Endothelial cell of umbilical vein (primary cell): ENCODE measurements at regions not wholly inside any gene's neighbourhood (a gene's known extent, or its start where the extent isn't known, plus 50 kb on each side); places are given as distances from the start of the nearest gene placed in this dataset.

Experiments used
- BruUV-seq: library from RNA; stranded (reverse); fragments of 400-500 nt; replicated peaks from 2 replicates; lab custom pipeline; 2021; lab: Mats Ljungman, UMichigan
- CTCF ChIA-PET: fragments of 300-600, 350-600 bp; sonication (Branson Sonifier 250); formaldehyde crosslinking; loops from one replicate; lab custom pipeline; 2021; ENCODE audit warnings: antibody characterized with exemption, inconsistent platforms; lab: Charles Lee
- POLR2A ChIA-PET: fragments of 300-600, 350-600 bp; sonication (Branson Sonifier 250); formaldehyde crosslinking; loops from one replicate; lab custom pipeline; 2021; ENCODE audit warnings: antibody characterized with exemption, inconsistent platforms; lab: Charles Lee
- DNase-seq: peaks from one replicate; pipeline ENCODE4 v3.0.0-alpha.2; 2011; ENCODE audit warnings: low read depth, low spot score
- FAIRE-seq: peaks from 2 replicates; lab custom pipeline; 2011; peaks lifted over from hg19 to GRCh38; lab: Jason Lieb, UNC
- H2AFZ ChIP-seq: 2 replicates; pipeline ENCODE4 v1.6.0; 2012; ENCODE audit warnings: low read depth, low read length, control low read depth, inconsistent platforms
- H3K27ac ChIP-seq: 2 replicates; pipeline ENCODE4 v1.5.1; 2011; ENCODE audit warnings: low read depth, mild to moderate bottlenecking, control low read depth, low read length, moderate library complexity; ENCODE audit not compliant: insufficient read depth
- H3K27me3 ChIP-seq, 2 experiments: 2 replicates each; pipeline versions ENCODE4 v1.6.0 to v1.6.1; 2011; ENCODE audit warnings: low read length in 2 of 2, mixed read lengths in 1 of 2; ENCODE audit not compliant: control insufficient read depth in 2 of 2, insufficient read depth in 2 of 2
- H3K36me3 ChIP-seq, 2 experiments: 2 replicates in 1 of 2; 3 replicates in 1 of 2; pipeline ENCODE4 v1.5.1; 2011; ENCODE audit warnings: low read length in 2 of 2, mild to moderate bottlenecking in 1 of 2, moderate library complexity in 1 of 2; ENCODE audit not compliant: control insufficient read depth in 2 of 2, insufficient read depth in 2 of 2; ENCODE audit errors: extremely low read depth in 1 of 2
- H3K4me1 ChIP-seq: 3 replicates; pipeline ENCODE4 v1.5.1; 2011; ENCODE audit warnings: mild to moderate bottlenecking, low read length; ENCODE audit not compliant: control insufficient read depth, insufficient read depth; ENCODE audit errors: extremely low read depth
- H3K4me2 ChIP-seq: 2 replicates; pipeline ENCODE4 v1.6.1; 2011; ENCODE audit warnings: low read length, control low read depth, mixed read lengths; ENCODE audit not compliant: insufficient read depth
- H3K4me3 ChIP-seq, 3 experiments: fragments of 200-600 bp in 1 of 3; sonication (generic), shearing (Covaris generic) in 1 of 3; replicated peaks in 1 of 3; 2 replicates each; pipeline ENCODE4 v1.5.1; 2011 to 2016; ENCODE audit warnings: control low read depth in 3 of 3, low read length in 3 of 3, mild to moderate bottlenecking in 2 of 3, inconsistent platforms in 1 of 3, low read depth in 1 of 3, moderate library complexity in 1 of 3; ENCODE audit not compliant: insufficient read depth in 1 of 3
- H3K79me2 ChIP-seq: 2 replicates; pipeline ENCODE4 v1.6.0; 2012; ENCODE audit warnings: low read length, inconsistent platforms; ENCODE audit not compliant: control insufficient read depth, insufficient read depth
- H3K9ac ChIP-seq: replicated peaks from 2 replicates; pipeline ENCODE3; 2011; ENCODE audit warnings: low read length, control low read depth; ENCODE audit not compliant: insufficient read depth; ENCODE audit errors: extremely low read depth
- H3K9me1 ChIP-seq: replicated peaks from 3 replicates; pipeline ENCODE4 v1.6.0; 2011; ENCODE audit warnings: mild to moderate bottlenecking, low read length; ENCODE audit not compliant: control insufficient read depth, insufficient read depth; ENCODE audit errors: extremely low read depth
- H3K9me3 ChIP-seq: replicated peaks from 2 replicates; pipeline ENCODE4 v1.5.1; 2012; ENCODE audit warnings: low read length, inconsistent platforms; ENCODE audit not compliant: control insufficient read depth, insufficient read depth
- H4K20me1 ChIP-seq: replicated peaks from 2 replicates; pipeline ENCODE3; 2011; ENCODE audit warnings: mild to moderate bottlenecking, low read length; ENCODE audit not compliant: control insufficient read depth, insufficient read depth; ENCODE audit errors: extremely low read depth
- CTCF ChIP-seq, 2 donors: IDR thresholded peaks; 1 replicate in 1 of 2; 2 replicates in 1 of 2; pipeline ENCODE4 v1.5.1; 2011; ENCODE audit warnings: low read length in 2 of 2, mild to moderate bottlenecking in 2 of 2, moderate library complexity in 2 of 2, control low read depth in 1 of 2, inconsistent platforms in 1 of 2, low read depth in 1 of 2; ENCODE audit not compliant: insufficient read depth in 1 of 2; ENCODE audit errors: extremely low read depth in 1 of 2
- EZH2 ChIP-seq: IDR thresholded peaks from 2 replicates; pipeline ENCODE4 v1.6.1; 2012; ENCODE audit warnings: borderline replicate concordance, low read depth, mild to moderate bottlenecking, moderate library complexity, low read length, inconsistent platforms; ENCODE audit not compliant: severe bottlenecking
- FOS ChIP-seq: IDR thresholded peaks from 2 replicates; pipeline ENCODE4 v1.6.1; 2011; ENCODE audit warnings: mild to moderate bottlenecking, low read length, moderate library complexity, borderline replicate concordance; ENCODE audit not compliant: insufficient read depth
- GATA2 ChIP-seq: IDR thresholded peaks from 2 replicates; pipeline ENCODE4 v1.7.0; 2011; ENCODE audit warnings: low read depth, mild to moderate bottlenecking, moderate library complexity, mixed read lengths, low read length; ENCODE audit not compliant: insufficient read length, insufficient read depth
- JUN ChIP-seq: IDR thresholded peaks from 2 replicates; pipeline ENCODE4 v1.6.1; 2011; ENCODE audit warnings: borderline replicate concordance, low read depth; ENCODE audit not compliant: insufficient read length, insufficient read depth
- MAX ChIP-seq: IDR thresholded peaks from 2 replicates; pipeline ENCODE4 v1.6.1; 2011; ENCODE audit not compliant: insufficient read depth, insufficient read length
- MYC ChIP-seq: IDR thresholded peaks from one replicate; pipeline ENCODE4 v1.6.1; 2011; ENCODE audit warnings: mild to moderate bottlenecking, low read depth, low read length
- POLR2A ChIP-seq: IDR thresholded peaks from 2 replicates; pipeline ENCODE4 v1.6.1; 2012; ENCODE audit warnings: low read depth, mild to moderate bottlenecking, control low read depth, low read length
- POLR2AphosphoS5 ChIP-seq: IDR thresholded peaks from 2 replicates; pipeline ENCODE4 v1.6.1; 2012; ENCODE audit warnings: low read depth, mild to moderate bottlenecking, control low read depth, low read length, moderate library complexity; ENCODE audit not compliant: insufficient read depth
- dilution Hi-C: fragments of 300-500 bp; cut with MboI; formaldehyde crosslinking; loops from one replicate; pipeline ENCODE4 v1.15.0; 2019; ENCODE audit warnings: low sequenced_read_pairs; ENCODE audit not compliant: extremely low pct_ligation_motif_present
- intact Hi-C: fragments of 100-400 bp; cut with micrococcal nuclease; formaldehyde crosslinking; loops from one replicate; pipeline ENCODE4 v1.10.0; 2022

GRCh38 chr4:30842689-30843088 is 122.5 kb downstream of the PCDH7 start:
- ChIA-PET CTCF (no interaction called here), POLR2A (interaction anchor here (0.6 kb wide), 1 partner anchor 102 kb away, joined by 3 read pairs; no protein-coding TSS in a partner anchor)
- dilution Hi-C loops (no loop called here), intact Hi-C loops (no loop called here)
- no TSS peak for BruUV-seq
- H3K79me2 ChIP-seq = no peaks in the 10 kb centered on the region
- no peaks in the 10 kb centered on the region for H3K9me3 ChIP-seq
- H3K36me3 ChIP-seq = no peaks in the 10 kb centered on the region
- no peak overlapping the region for H3K4me2 ChIP-seq
- no peak for DNase-seq
- no peaks in the 10 kb centered on the region for H4K20me1 ChIP-seq
- no peak overlapping the region for H3K9ac ChIP-seq
- no peak overlapping the region for H2AFZ ChIP-seq
- H3K9me1 ChIP-seq = no peaks in the 10 kb centered on the region
- no peak for TF ChIP-seq JUN
- no peak for TF ChIP-seq FOS
- TF ChIP-seq POLR2AphosphoS5 = no peak
- no peak for TF ChIP-seq EZH2
- no peak for TF ChIP-seq CTCF (IDR thresholded peaks at IDR 0.05; ENCODE audit: extremely low read depth in 1 of 2, insufficient read depth in 1 of 2, low read depth in 1 of 2, low read length in 2 of 2)
- no peak for TF ChIP-seq MAX
- no peak for TF ChIP-seq MYC
- no peak for TF ChIP-seq GATA2
- no peak for TF ChIP-seq POLR2A
- no peaks in the 10 kb centered on the region for H3K27me3 ChIP-seq
- no peaks in the 10 kb centered on the region for H3K4me1 ChIP-seq
- H3K27ac ChIP-seq = no peak overlapping the region
- FAIRE-seq = no peak
- no peak overlapping the region for H3K4me3 ChIP-seq
